ENCODE measurements at regions not wholly inside any gene's neighbourhood (a gene's known extent, or its start where the extent isn't known, plus 50 kb on each side); places are given as distances from the start of the nearest gene placed in this dataset.

DNA sequence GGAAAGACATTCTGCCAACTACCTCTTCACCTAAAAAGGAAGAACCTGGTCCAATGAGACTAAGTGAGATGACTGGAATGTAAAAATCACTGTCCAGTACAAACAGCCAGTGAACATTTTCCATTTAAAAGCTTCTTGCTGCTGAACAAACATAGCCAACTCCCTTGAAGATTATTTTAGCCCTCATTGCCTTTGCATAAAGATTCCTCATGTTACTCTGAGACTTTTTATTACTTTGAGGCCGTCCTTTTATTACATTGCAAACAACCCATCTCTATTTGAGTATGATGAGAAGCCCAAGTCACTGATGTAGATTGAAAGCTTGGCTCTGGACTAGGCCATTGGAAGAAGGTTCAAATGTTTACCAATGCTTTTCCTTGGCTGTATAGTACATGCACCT, 649.8 kb downstream of the CETN3 start:
- no peak overlapping the region for H3K27ac ChIP-seq
- no peak for DNase-seq
- no peaks in the 10 kb centered on the region for H3K27me3 ChIP-seq
- peaks cover 0 to 10% (median 2%) of the 10 kb centered on the region in 4 donors for H3K4me1 ChIP-seq
- 14 to 60% methylated on average over 1 of the region's 1 CpG for WGBS, 2 donors
- TF ChIP-seq, protein P1, sequence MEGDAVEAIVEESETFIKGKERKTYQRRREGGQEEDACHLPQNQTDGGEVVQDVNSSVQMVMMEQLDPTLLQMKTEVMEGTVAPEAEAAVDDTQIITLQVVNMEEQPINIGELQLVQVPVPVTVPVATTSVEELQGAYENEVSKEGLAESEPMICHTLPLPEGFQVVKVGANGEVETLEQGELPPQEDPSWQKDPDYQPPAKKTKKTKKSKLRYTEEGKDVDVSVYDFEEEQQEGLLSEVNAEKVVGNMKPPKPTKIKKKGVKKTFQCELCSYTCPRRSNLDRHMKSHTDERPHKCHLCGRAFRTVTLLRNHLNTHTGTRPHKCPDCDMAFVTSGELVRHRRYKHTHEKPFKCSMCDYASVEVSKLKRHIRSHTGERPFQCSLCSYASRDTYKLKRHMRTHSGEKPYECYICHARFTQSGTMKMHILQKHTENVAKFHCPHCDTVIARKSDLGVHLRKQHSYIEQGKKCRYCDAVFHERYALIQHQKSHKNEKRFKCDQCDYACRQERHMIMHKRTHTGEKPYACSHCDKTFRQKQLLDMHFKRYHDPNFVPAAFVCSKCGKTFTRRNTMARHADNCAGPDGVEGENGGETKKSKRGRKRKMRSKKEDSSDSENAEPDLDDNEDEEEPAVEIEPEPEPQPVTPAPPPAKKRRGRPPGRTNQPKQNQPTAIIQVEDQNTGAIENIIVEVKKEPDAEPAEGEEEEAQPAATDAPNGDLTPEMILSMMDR (IDR thresholded peaks at IDR 0.05) = no peak
- TF ChIP-seq POLR2A (IDR thresholded peaks at IDR 0.05) (no peak), POLR2AphosphoS5 (IDR thresholded peaks at IDR 0.05) (no peak), EP300 (IDR thresholded peaks at IDR 0.05) (no peak)
- no peak overlapping the region for H3K4me3 ChIP-seq
- intact Hi-C loops (cut with DNase I) = no loop called here
- H3K9me3 ChIP-seq = no peaks in the 10 kb centered on the region
- no peaks in the 10 kb centered on the region for H3K36me3 ChIP-seq

DNA sequence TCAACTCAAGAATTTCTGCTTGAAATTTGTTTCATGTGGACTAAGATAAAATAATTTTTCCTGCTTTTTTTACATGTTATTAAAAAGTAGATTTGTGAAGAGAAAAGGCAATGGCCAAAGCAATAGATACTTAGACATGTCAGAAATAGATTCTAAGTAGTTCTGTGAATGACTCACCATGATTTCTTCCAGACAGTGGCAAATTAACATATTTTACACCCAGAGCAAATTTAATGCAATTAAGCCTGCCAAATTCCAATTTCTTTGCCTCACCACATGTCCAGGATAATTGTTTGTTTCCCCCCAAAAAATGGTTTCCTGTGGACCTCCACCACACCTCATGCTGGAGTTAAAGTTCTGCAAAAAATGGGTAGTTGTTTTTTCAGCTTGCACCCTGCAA, 651.4 kb downstream of the CETN3 start:
- DNase-seq = no peak
- Histone ChIP-seq H3K27me3 (no peaks in the 10 kb centered on the region), H3K4me3 (no peak overlapping the region), H3K9me3 (no peaks in the 10 kb centered on the region), H3K4me1 (peaks cover 0 to 10% (median 2%) of the 10 kb centered on the region in 4 donors), H3K36me3 (no peaks in the 10 kb centered on the region), H3K27ac (no peak overlapping the region)
- no peak for TF ChIP-seq EP300 (IDR thresholded peaks at IDR 0.05)
- TF ChIP-seq, protein P1 (IDR thresholded peaks at IDR 0.05) = no peak
- TF ChIP-seq POLR2A (IDR thresholded peaks at IDR 0.05) = no peak
- no peak for TF ChIP-seq POLR2AphosphoS5 (IDR thresholded peaks at IDR 0.05)
- intact Hi-C loops (cut with DNase I) = no loop called here

DNA sequence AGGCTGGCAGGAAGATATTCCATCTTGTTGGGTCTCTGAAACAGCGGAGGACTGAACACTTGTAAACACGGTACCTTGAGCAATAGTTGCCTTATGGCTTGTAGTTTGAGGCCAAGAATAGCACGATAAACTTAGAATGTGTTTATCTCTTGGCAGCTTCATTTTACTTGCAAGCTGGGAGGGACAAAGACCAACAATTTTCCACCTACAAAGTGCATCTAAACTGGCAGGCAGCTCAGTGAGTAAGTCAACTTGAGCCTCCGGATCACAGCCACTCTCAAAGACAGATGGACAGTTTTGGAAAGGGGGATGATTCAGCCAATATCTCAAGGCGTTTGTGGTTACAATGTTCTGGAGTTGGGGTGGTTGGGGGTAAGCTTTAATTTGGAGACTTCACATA, 652.6 kb downstream of the CETN3 start:
- intact Hi-C loops (cut with DNase I) = no loop called here
- TF ChIP-seq, protein P1 (IDR thresholded peaks at IDR 0.05) = no peak
- TF ChIP-seq POLR2A (IDR thresholded peaks at IDR 0.05) (no peak), EP300 (IDR thresholded peaks at IDR 0.05) (no peak), POLR2AphosphoS5 (IDR thresholded peaks at IDR 0.05) (no peak)
- H3K4me3 ChIP-seq = no peak overlapping the region
- DNase-seq = no peak
- peaks cover 0 to 10% (median 2%) of the 10 kb centered on the region in 4 donors for H3K4me1 ChIP-seq
- WGBS, 2 donors = 77% methylated on average over 5 of the region's 5 CpGs
- H3K9me3 ChIP-seq = no peaks in the 10 kb centered on the region
- H3K36me3 ChIP-seq = no peaks in the 10 kb centered on the region
- no peaks in the 10 kb centered on the region for H3K27me3 ChIP-seq
- H3K27ac ChIP-seq = no peak overlapping the region

DNA sequence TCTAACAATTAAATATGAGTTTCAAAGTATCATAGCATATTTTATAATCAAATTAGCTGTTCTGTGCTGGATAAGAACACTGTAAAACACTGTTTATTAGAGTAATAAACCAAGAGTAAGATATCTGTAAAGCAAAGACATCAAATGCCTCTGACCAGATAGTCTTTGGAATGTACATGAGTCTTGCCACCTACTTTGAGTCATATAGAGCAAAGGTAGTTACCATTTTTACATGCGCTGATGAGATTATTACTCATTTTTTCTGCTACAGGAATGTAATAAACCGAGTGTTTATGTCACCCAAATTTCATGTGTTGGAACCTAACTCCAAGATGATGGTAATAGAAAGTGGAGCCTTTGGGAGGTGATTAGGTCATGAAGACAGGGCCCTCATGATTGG, 654.5 kb downstream of the CETN3 start:
- 87 to 90% methylated on average over 2 of the region's 2 CpGs for WGBS, 2 donors

More for the DNA sequence above, 654.5 kb downstream of the CETN3 start:
- Histone ChIP-seq H3K36me3 (no peaks in the 10 kb centered on the region), H3K27ac (no peak overlapping the region), H3K4me1 (peaks cover 0 to 10% (median 2%) of the 10 kb centered on the region in 4 donors), H3K9me3 (no peaks in the 10 kb centered on the region), H3K4me3 (no peak overlapping the region), H3K27me3 (no peaks in the 10 kb centered on the region)
- intact Hi-C loops (cut with DNase I) = no loop called here
- DNase-seq = no peak
- TF ChIP-seq POLR2A (IDR thresholded peaks at IDR 0.05) (no peak), EP300 (IDR thresholded peaks at IDR 0.05) (no peak), POLR2AphosphoS5 (IDR thresholded peaks at IDR 0.05) (no peak)
- TF ChIP-seq, protein P1 (IDR thresholded peaks at IDR 0.05) = no peak
